HG02840 (cell line): ENCODE measurements at regions not wholly inside any gene's neighbourhood (a gene's known extent, or its start where the extent isn't known, plus 50 kb on each side); places are given as distances from the start of the nearest gene placed in this dataset.
A peak's percentile ranks its signal among the peaks of the same experiment; 100 is the strongest.
"Not testable (repeated sequence)": the region's sequence is repeated elsewhere in the genome, so short reads cannot be mapped to it uniquely, and the experiment has no call there.

ENCODE experiments used
- ATAC-seq: cut with Tn5 transposase; IDR thresholded peaks from one replicate; pipeline ENCODE4 v1.9.1; 2021; ENCODE audit warnings: mild to moderate bottlenecking, moderate library complexity, moderate number of reproducible peaks; ENCODE audit not compliant: unreplicated experiment, low FRiP score

- ATAC-seq: no peak
Measured at GRCh38 chr10:62690703-62691102, 113.8 kb upstream of the ADO start.

GRCh38 chr10:62691336-62691735 lies 113.2 kb upstream of the ADO start:
- ATAC-seq: no peak

- ATAC-seq: no peak
Measured at GRCh38 chr10:62692085-62692484, 112.4 kb upstream of the ADO start.

- ATAC-seq: no peak
Measured at GRCh38 chr10:62693306-62693705, 111.2 kb upstream of the ADO start.

- no peak for ATAC-seq
Measured at GRCh38 chr10:62694537-62695126, 109.9 kb upstream of the ADO start.

- ATAC-seq: no peak
Measured at GRCh38 chr10:62696798-62697197, 107.7 kb upstream of the ADO start.

GRCh38 chr10:62699148-62699547 lies 105.4 kb upstream of the ADO start:
- ATAC-seq: no peak

- not testable (repeated sequence) for ATAC-seq
Measured at GRCh38 chr10:62704121-62704520, 100.4 kb upstream of the ADO start.

GRCh38 chr10:62705789-62706188 lies 98.7 kb upstream of the ADO start:
- ATAC-seq: no peak

- ATAC-seq: no peak
Measured at GRCh38 chr10:62707810-62708209, 96.7 kb upstream of the ADO start.

GRCh38 chr10:62708569-62708968 lies 96.0 kb upstream of the ADO start:
- no peak for ATAC-seq

- ATAC-seq: no peak
Measured at GRCh38 chr10:62709200-62709599, 95.3 kb upstream of the ADO start.

GRCh38 chr10:62710182-62710581 lies 94.3 kb upstream of the ADO start:
- no peak for ATAC-seq

- no peak for ATAC-seq
Measured at GRCh38 chr10:62715383-62715782, 89.1 kb upstream of the ADO start.

- no peak for ATAC-seq
Measured at GRCh38 chr10:62718585-62718984, 85.9 kb upstream of the ADO start.

- ATAC-seq: no peak
Measured at GRCh38 chr10:62719061-62719460, 85.5 kb upstream of the ADO start.

- ATAC-seq: no peak
Measured at GRCh38 chr10:62721687-62722086, 82.8 kb upstream of the ADO start.

GRCh38 chr10:62723375-62723774 lies 81.1 kb upstream of the ADO start:
- ATAC-seq: no peak

GRCh38 chr10:62724465-62724864 lies 80.1 kb upstream of the ADO start:
- ATAC-seq: no peak

GRCh38 chr10:62726142-62726541 lies 78.4 kb upstream of the ADO start:
- peak; percentile 91 for ATAC-seq

GRCh38 chr10:62726638-62727037 lies 77.9 kb upstream of the ADO start:
- no peak for ATAC-seq

GRCh38 chr10:62727934-62728333 lies 76.6 kb upstream of the ADO start:
- no peak for ATAC-seq

GRCh38 chr10:62728479-62728878 lies 76.0 kb upstream of the ADO start:
- ATAC-seq: no peak
